ENCODE measurements at regions not wholly inside any gene's neighbourhood (a gene's known extent, or its start where the extent isn't known, plus 50 kb on each side); places are given as distances from the start of the nearest gene placed in this dataset.
"Not testable (repeated sequence)": the region's sequence is repeated elsewhere in the genome, so short reads cannot be mapped to it uniquely, and the experiment has no call there.

DNA sequence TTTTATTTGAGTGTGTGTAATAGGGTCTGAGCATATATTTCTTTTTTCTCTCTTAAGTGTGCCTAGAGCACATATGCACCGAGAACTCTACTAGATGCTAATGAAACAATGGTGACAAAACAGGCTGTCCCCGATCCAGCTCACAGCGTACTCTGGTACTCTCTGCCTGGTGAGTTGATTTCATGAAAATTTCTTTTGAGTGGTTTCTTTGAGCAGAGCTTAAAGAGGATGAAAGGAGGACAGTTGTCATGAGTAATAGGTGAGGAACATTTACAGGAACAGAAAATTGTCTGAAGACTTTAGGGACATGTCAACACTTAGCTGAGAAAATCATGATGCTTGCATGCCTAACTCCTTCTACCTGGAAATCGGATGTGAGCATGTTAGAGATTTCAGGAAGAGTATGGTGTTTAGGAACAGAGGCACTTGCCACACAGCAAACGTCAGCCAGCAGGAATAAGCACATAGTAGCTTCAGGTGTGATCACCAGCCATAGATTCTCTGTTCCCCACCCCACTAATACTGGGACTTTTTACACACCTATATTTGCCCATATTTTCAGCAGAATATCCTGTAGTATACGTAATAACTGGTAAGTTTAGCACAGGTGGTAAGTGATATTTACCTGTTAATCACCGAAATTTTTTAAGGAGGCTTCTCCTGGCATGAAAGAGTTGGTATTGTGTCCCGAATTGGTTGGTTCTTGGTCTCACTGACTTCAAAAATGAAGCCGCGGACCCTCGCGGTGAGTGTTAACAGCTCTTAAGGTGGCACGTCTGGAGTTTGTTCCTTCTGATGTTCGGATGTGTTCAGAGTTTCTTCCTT lies 111.1 kb downstream of the ZNF330 start:
- no peak for DNase-seq
- TF ChIP-seq, protein P1, sequence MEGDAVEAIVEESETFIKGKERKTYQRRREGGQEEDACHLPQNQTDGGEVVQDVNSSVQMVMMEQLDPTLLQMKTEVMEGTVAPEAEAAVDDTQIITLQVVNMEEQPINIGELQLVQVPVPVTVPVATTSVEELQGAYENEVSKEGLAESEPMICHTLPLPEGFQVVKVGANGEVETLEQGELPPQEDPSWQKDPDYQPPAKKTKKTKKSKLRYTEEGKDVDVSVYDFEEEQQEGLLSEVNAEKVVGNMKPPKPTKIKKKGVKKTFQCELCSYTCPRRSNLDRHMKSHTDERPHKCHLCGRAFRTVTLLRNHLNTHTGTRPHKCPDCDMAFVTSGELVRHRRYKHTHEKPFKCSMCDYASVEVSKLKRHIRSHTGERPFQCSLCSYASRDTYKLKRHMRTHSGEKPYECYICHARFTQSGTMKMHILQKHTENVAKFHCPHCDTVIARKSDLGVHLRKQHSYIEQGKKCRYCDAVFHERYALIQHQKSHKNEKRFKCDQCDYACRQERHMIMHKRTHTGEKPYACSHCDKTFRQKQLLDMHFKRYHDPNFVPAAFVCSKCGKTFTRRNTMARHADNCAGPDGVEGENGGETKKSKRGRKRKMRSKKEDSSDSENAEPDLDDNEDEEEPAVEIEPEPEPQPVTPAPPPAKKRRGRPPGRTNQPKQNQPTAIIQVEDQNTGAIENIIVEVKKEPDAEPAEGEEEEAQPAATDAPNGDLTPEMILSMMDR (IDR thresholded peaks at IDR 0.05; ENCODE audit: unreplicated experiment), result no peak
- H3K27ac Mint-ChIP-seq (ENCODE audit: unreplicated experiment), result peak overlapping the region; percentile 96
- peaks cover 16% of the 10 kb centered on the region for H3K4me1 Mint-ChIP-seq (ENCODE audit: low read depth, unreplicated experiment)
- peaks cover 63% of the 10 kb centered on the region for H3K36me3 Mint-ChIP-seq (ENCODE audit: insufficient read depth, unreplicated experiment)
- BruUV-seq (replicated peaks), result TSS peak; percentile 67
- intact Hi-C loops (cut with micrococcal nuclease; ENCODE audit: unreplicated experiment), result loop anchor here (5.0 kb wide), 1 partner anchor 521 kb away; no protein-coding TSS in a partner anchor
- CTCF ChIA-PET, result interaction anchor here (1.1 kb wide), 1 partner anchor 18 kb away, joined by 3 read pairs; no protein-coding TSS in a partner anchor
- no peaks in the 10 kb centered on the region for H3K9me3 Mint-ChIP-seq (ENCODE audit: low read depth, unreplicated experiment)
- H3K27me3 Mint-ChIP-seq (ENCODE audit: unreplicated experiment), result no peaks in the 10 kb centered on the region
- H3K4me3 Mint-ChIP-seq (ENCODE audit: low read depth, unreplicated experiment), result peak overlapping the region; percentile 85

GRCh38 chr4:141332359-141333181 lies 111.9 kb downstream of the ZNF330 start:
- not testable (repeated sequence) for H3K9me3 Mint-ChIP-seq (ENCODE audit: low read depth, unreplicated experiment); BruUV-seq (replicated peaks); H3K4me1 Mint-ChIP-seq (ENCODE audit: low read depth, unreplicated experiment); H3K27me3 Mint-ChIP-seq (ENCODE audit: unreplicated experiment)
- peak overlapping the region; percentile 85 for H3K4me3 Mint-ChIP-seq (ENCODE audit: low read depth, unreplicated experiment)
- intact Hi-C loops (cut with micrococcal nuclease; ENCODE audit: unreplicated experiment), result loop anchor here (5.0 kb wide), 1 partner anchor 520 kb away; no protein-coding TSS in a partner anchor
- DNase-seq, result peak; percentile 88
- peaks cover 56% of the 10 kb centered on the region for H3K36me3 Mint-ChIP-seq (ENCODE audit: insufficient read depth, unreplicated experiment)
- H3K27ac Mint-ChIP-seq (ENCODE audit: unreplicated experiment), result peak overlapping the region; percentile 96
- CTCF ChIA-PET, result interaction anchor here (1.1 kb wide), 1 partner anchor 18 kb away, joined by 3 read pairs; no protein-coding TSS in a partner anchor

GRCh38 chr4:141333456-141334230 lies 112.9 kb downstream of the ZNF330 start:
- H3K27me3 Mint-ChIP-seq (ENCODE audit: unreplicated experiment); DNase-seq; H3K4me1 Mint-ChIP-seq (ENCODE audit: low read depth, unreplicated experiment); H3K9me3 Mint-ChIP-seq (ENCODE audit: low read depth, unreplicated experiment); CTCF ChIA-PET: not testable (repeated sequence)
- Mint-ChIP-seq H3K36me3 (ENCODE audit: insufficient read depth, unreplicated experiment) (peaks cover 48% of the 10 kb centered on the region), H3K4me3 (ENCODE audit: low read depth, unreplicated experiment) (peak overlapping the region; percentile 85), H3K27ac (ENCODE audit: unreplicated experiment) (peak overlapping the region; percentile 63)
- TSS peak; percentile 37 for BruUV-seq (replicated peaks)
- intact Hi-C loops (cut with micrococcal nuclease; ENCODE audit: unreplicated experiment), result loop anchor here (5.0 kb wide), 1 partner anchor 519 kb away; no protein-coding TSS in a partner anchor

DNA sequence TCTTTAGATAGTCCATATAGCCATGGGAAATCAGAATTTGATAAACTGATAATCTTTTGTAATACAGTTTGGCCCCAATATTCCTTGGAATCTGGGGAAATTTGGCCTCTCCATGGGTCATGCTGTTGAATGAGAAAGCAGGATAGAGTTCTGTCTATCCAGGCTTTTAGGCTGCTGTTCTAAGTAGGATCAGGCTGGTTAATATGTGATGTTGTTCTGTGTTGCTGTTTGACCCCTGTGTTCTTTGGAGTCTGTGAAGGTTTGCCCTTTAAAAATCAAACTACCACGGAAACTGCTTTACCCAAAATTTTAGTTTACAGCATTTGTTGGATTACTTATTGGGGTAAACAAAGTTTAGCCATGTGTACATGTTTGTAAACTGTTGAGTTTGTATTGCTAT lies 114.5 kb downstream of the ZNF330 start:
- H3K36me3 Mint-ChIP-seq (ENCODE audit: insufficient read depth, unreplicated experiment), result peaks cover 38% of the 10 kb centered on the region
- intact Hi-C loops (cut with micrococcal nuclease; ENCODE audit: unreplicated experiment), result no loop called here
- H3K4me3 Mint-ChIP-seq (ENCODE audit: low read depth, unreplicated experiment), result peak overlapping the region; percentile 85
- CTCF ChIA-PET, result no interaction called here
- peak overlapping the region; percentile 63 for H3K27ac Mint-ChIP-seq (ENCODE audit: unreplicated experiment)
- TF ChIP-seq, protein P1 (IDR thresholded peaks at IDR 0.05; ENCODE audit: unreplicated experiment), result no peak
- DNase-seq, result no peak
- BruUV-seq (replicated peaks), result no TSS peak
- no peaks in the 10 kb centered on the region for H3K9me3 Mint-ChIP-seq (ENCODE audit: low read depth, unreplicated experiment)
- no peaks in the 10 kb centered on the region for H3K27me3 Mint-ChIP-seq (ENCODE audit: unreplicated experiment)
- H3K4me1 Mint-ChIP-seq (ENCODE audit: low read depth, unreplicated experiment), result peaks cover 13% of the 10 kb centered on the region

GRCh38 chr4:141338238-141338637 lies 117.5 kb downstream of the ZNF330 start:
- Mint-ChIP-seq H3K27me3 (ENCODE audit: unreplicated experiment) (no peaks in the 10 kb centered on the region), H3K4me3 (ENCODE audit: low read depth, unreplicated experiment) (peak overlapping the region; percentile 75), H3K9me3 (ENCODE audit: low read depth, unreplicated experiment) (no peaks in the 10 kb centered on the region), H3K36me3 (ENCODE audit: insufficient read depth, unreplicated experiment) (peaks cover 12% of the 10 kb centered on the region), H3K4me1 (ENCODE audit: low read depth, unreplicated experiment) (peaks cover 24% of the 10 kb centered on the region), H3K27ac (ENCODE audit: unreplicated experiment) (peak overlapping the region; percentile 96)
- intact Hi-C loops (cut with micrococcal nuclease; ENCODE audit: unreplicated experiment), result no loop called here
- CTCF ChIA-PET, result no interaction called here
- BruUV-seq (replicated peaks), result no TSS peak
- DNase-seq, result no peak
- TF ChIP-seq, protein P1 (IDR thresholded peaks at IDR 0.05; ENCODE audit: unreplicated experiment), result no peak

All from Calu3 (cell line).